Activated CD8-positive, alpha-beta T cell treated with anti-CD3 and anti-CD28 coated beads for 36 hours (primary cell): ENCODE measurements at regions not wholly inside any gene's neighbourhood (a gene's known extent, or its start where the extent isn't known, plus 50 kb on each side); places are given as distances from the start of the nearest gene placed in this dataset.

ENCODE experiments used
- ATAC-seq: fragments of 200-7000 bp; cut with Tn5 transposase; one replicate; pipeline ENCODE4 v1.10.0; 2021; ENCODE audit warnings: mild to moderate bottlenecking, moderate library complexity
- CTCF ChIA-PET: fragments of 350-600 bp; sonication (Branson Sonifier 250); formaldehyde crosslinking; loops from one replicate; lab custom pipeline; 2021; ENCODE audit warnings: antibody characterized with exemption; lab: Charles Lee
- POLR2A ChIA-PET: fragments of 350-600 bp; sonication (Branson Sonifier 250); formaldehyde crosslinking; loops from one replicate; lab custom pipeline; 2021; ENCODE audit warnings: antibody characterized with exemption; lab: Charles Lee
- DNase-seq: peaks from one replicate; pipeline ENCODE4 v3.0.0-alpha.2; 2020
- H3K27ac Mint-ChIP-seq: one replicate; pipeline ENCODE4 v1.8.0; 2021; ENCODE audit warnings: mild to moderate bottlenecking, mixed read lengths
- H3K27me3 Mint-ChIP-seq: one replicate; pipeline ENCODE4 v1.8.0; 2021; ENCODE audit warnings: mixed read lengths
- H3K36me3 Mint-ChIP-seq: one replicate; pipeline ENCODE4 v1.8.0; 2021; ENCODE audit warnings: low read depth, mixed read lengths
- H3K4me1 Mint-ChIP-seq: one replicate; pipeline ENCODE4 v1.8.0; 2021; ENCODE audit warnings: low read depth, mixed read lengths
- H3K4me3 Mint-ChIP-seq: one replicate; pipeline ENCODE4 v1.8.0; 2021; ENCODE audit warnings: mild to moderate bottlenecking, moderate library complexity, mixed read lengths
- H3K9me3 Mint-ChIP-seq: one replicate; pipeline ENCODE4 v1.8.0; 2021; ENCODE audit warnings: mixed read lengths
- CTCF ChIP-seq: fragments of 200-600 bp; IDR thresholded peaks from one replicate; pipeline ENCODE4 v1.8.0; 2022; ENCODE audit warnings: antibody characterized with exemption, mild to moderate bottlenecking
- intact Hi-C: fragments of 100-400 bp; cut with micrococcal nuclease; formaldehyde crosslinking; loops from one replicate; pipeline ENCODE4 v1.10.0; 2022

GRCh38 chr11:45036010-45036409 lies 85.3 kb upstream of the TP53I11 start:
- no peak for ATAC-seq
- intact Hi-C loops = no loop called here

GRCh38 chr11:45036733-45037132 lies 86.0 kb upstream of the TP53I11 start:
- H3K27ac Mint-ChIP-seq = no peak overlapping the region

More at GRCh38 chr11:45036010-45036409, 85.3 kb upstream of the TP53I11 start:
- DNase-seq = no peak
- Mint-ChIP-seq H3K4me3 (no peak overlapping the region), H3K9me3 (peaks cover 9% of the 10 kb centered on the region), H3K4me1 (no peaks in the 10 kb centered on the region), H3K27me3 (no peaks in the 10 kb centered on the region), H3K36me3 (no peaks in the 10 kb centered on the region), H3K27ac (no peak overlapping the region)
- CTCF ChIA-PET = no interaction called here
- TF ChIP-seq CTCF = no peak
- POLR2A ChIA-PET = no interaction called here

GRCh38 chr11:45037434-45038005 lies 86.8 kb upstream of the TP53I11 start:
- intact Hi-C loops = no loop called here
- Mint-ChIP-seq H3K4me1 (no peaks in the 10 kb centered on the region), H3K36me3 (no peaks in the 10 kb centered on the region), H3K9me3 (peaks cover 9% of the 10 kb centered on the region), H3K27me3 (no peaks in the 10 kb centered on the region), H3K27ac (no peak overlapping the region), H3K4me3 (no peak overlapping the region)
- ATAC-seq (no peak), DNase-seq (no peak)
- TF ChIP-seq CTCF = no peak
- CTCF ChIA-PET = interaction anchor here (1.3 to 1.7 kb wide), 4 partner anchors 66 to 101 kb away, joined by 3 to 5 read pairs (median 4); no protein-coding TSS in a partner anchor
- POLR2A ChIA-PET = no interaction called here

More at GRCh38 chr11:45036733-45037132, 86.0 kb upstream of the TP53I11 start:
- Mint-ChIP-seq H3K9me3 (peaks cover 9% of the 10 kb centered on the region), H3K4me3 (no peak overlapping the region), H3K4me1 (no peaks in the 10 kb centered on the region), H3K27me3 (no peaks in the 10 kb centered on the region), H3K36me3 (no peaks in the 10 kb centered on the region)
- DNase-seq = no peak
- intact Hi-C loops = no loop called here
- POLR2A ChIA-PET = no interaction called here
- CTCF ChIA-PET = interaction anchor here (1.7 kb wide), 1 partner anchor 101 kb away, joined by 4 read pairs; no protein-coding TSS in a partner anchor
- no peak for ATAC-seq
- no peak for TF ChIP-seq CTCF

- no peak overlapping the region for H3K27ac Mint-ChIP-seq
- ATAC-seq (no peak), DNase-seq (no peak)
- POLR2A ChIA-PET = no interaction called here
- TF ChIP-seq CTCF = no peak
- intact Hi-C loops = no loop called here
- no peak overlapping the region for H3K4me3 Mint-ChIP-seq
- peaks cover 9% of the 10 kb centered on the region for H3K9me3 Mint-ChIP-seq
- CTCF ChIA-PET = interaction anchor here (1.2 kb wide), 1 partner anchor 10 kb away, joined by 3 read pairs; no protein-coding TSS in a partner anchor
- H3K36me3 Mint-ChIP-seq = no peaks in the 10 kb centered on the region
- no peaks in the 10 kb centered on the region for H3K27me3 Mint-ChIP-seq
- H3K4me1 Mint-ChIP-seq = no peaks in the 10 kb centered on the region
These were observed 88.2 kb upstream of the TP53I11 start for GRCh38 chr11:45038923-45039322.

- ChIA-PET CTCF (interaction anchor here (1.0 to 2.6 kb wide), 3 partner anchors 62 to 266 kb away, joined by 3 to 11 read pairs (median 3); no protein-coding TSS in a partner anchor), POLR2A (no interaction called here)
- no peak for TF ChIP-seq CTCF
- Mint-ChIP-seq H3K27me3 (no peaks in the 10 kb centered on the region), H3K4me1 (peaks cover 5% of the 10 kb centered on the region), H3K9me3 (peaks cover 9% of the 10 kb centered on the region), H3K4me3 (no peak overlapping the region), H3K27ac (no peak overlapping the region), H3K36me3 (no peaks in the 10 kb centered on the region)
- no peak for DNase-seq
- ATAC-seq = no peak
- intact Hi-C loops = no loop called here
These were observed 90.9 kb upstream of the TP53I11 start for GRCh38 chr11:45041596-45041995.
